Epithelial cell of proximal tubule (primary cell): ENCODE measurements at regions not wholly inside any gene's neighbourhood (a gene's known extent, or its start where the extent isn't known, plus 50 kb on each side); places are given as distances from the start of the nearest gene placed in this dataset.
A peak's percentile ranks its signal among the peaks of the same experiment; 100 is the strongest.
"Not testable (repeated sequence)": the region's sequence is repeated elsewhere in the genome, so short reads cannot be mapped to it uniquely, and the experiment has no call there.

Experiments
- DNase-seq: peaks from one replicate; pipeline ENCODE4 v3.0.0-alpha.2; 2011; ENCODE audit warnings: low read depth
- H3K4me3 ChIP-seq: 2 replicates; pipeline ENCODE4 v1.5.1; 2011; ENCODE audit warnings: low read depth, mild to moderate bottlenecking, low read length
- CTCF ChIP-seq: conservative IDR thresholded peaks from 2 replicates; pipeline ENCODE4 v1.5.1; 2012; ENCODE audit warnings: low read depth, mild to moderate bottlenecking, low read length

DNA sequence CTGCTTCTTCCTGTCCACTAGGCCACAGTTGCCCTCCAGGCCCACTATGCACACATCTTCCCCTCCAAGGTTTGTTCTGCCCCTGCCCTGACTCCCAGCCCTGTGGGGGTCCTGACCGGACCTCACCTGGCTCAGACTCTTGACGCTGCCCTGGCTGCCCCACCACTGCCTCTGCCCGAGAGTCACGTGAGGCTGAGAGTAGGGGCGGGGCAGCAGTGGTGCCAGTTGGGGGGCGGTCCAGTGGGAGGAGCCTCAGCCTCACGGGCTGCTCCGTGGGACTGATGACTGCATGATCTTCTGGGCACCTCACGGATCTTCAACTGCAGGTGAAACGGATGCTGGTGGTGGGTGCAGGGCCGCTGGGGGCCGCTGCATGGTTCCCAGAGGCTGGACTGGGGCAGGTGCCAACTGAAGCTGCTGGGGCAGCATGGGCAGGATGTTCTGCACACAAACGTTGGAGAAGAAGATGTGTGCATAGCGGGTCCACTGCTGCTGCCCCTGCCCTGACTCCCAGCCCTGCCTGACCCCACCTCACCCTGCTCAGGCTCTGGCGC is 77.6 kb downstream of the HHIPL2 start:
- DNase-seq, H3K4me3 ChIP-seq: not testable (repeated sequence)

- H3K4me3 ChIP-seq = no peak overlapping the region
- DNase-seq = no peak
- TF ChIP-seq CTCF = no peak
Measured at GRCh38 chr1:222466150-222466865, 81.6 kb downstream of the HHIPL2 start.

GRCh38 chr1:222465211-222466041 is 82.5 kb downstream of the HHIPL2 start:
- peak; percentile 55 for DNase-seq
- peak overlapping the region; percentile 62 for H3K4me3 ChIP-seq
- TF ChIP-seq CTCF = peak; percentile 89

GRCh38 chr1:222464841-222465210 is 83.1 kb downstream of the HHIPL2 start:
- DNase-seq = peak; percentile 16
- no peak for TF ChIP-seq CTCF
- H3K4me3 ChIP-seq = peak overlapping the region; percentile 62

GRCh38 chr1:222463059-222463730 is 84.7 kb downstream of the HHIPL2 start:
- H3K4me3 ChIP-seq = no peak overlapping the region
- DNase-seq = no peak
- no peak for TF ChIP-seq CTCF

DNA sequence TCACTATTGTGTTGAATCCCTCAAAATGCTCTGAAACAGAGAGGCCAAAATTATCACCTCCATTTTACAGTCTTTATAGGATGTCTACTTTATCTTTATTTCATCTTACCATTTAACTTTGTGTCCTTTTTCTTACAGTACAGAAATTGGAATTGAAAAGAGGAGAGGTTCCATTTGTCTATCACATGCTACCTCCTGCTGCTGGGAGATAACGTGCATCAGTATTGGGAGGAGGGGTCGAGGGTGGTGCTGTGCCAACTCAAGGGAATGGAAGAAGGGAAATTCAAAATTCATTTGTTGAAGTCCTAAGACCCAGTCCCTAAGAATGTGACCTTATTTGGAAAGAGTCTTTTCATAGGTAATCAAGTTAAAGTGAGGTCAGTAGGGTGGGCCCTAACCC is 85.3 kb downstream of the HHIPL2 start:
- no peak for DNase-seq
- TF ChIP-seq CTCF = no peak
- H3K4me3 ChIP-seq = no peak overlapping the region

DNA sequence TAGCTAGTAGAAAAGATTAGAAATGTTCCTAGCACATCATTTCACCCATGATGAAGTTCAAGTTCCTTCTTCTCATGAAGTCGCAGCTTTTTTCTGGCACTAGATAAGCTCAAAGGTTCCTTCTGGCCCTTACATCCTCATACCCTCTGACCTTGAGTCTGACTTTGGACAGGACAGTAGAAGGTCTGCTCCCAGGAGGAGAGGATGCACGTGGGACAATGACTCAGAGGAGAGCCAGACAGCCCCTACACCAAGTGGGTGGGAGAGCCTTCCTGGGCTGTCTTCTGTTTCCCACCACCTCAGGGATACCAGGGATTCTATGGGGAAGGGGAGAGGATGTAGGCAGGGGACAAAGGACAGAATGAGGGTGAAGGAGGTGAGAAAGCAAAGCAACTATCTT is 86.0 kb downstream of the HHIPL2 start:
- TF ChIP-seq CTCF = no peak
- no peak for DNase-seq
- no peak overlapping the region for H3K4me3 ChIP-seq
